ENCODE measurements at regions not wholly inside any gene's neighbourhood (a gene's known extent, or its start where the extent isn't known, plus 50 kb on each side); places are given as distances from the start of the nearest gene placed in this dataset.

DNA sequence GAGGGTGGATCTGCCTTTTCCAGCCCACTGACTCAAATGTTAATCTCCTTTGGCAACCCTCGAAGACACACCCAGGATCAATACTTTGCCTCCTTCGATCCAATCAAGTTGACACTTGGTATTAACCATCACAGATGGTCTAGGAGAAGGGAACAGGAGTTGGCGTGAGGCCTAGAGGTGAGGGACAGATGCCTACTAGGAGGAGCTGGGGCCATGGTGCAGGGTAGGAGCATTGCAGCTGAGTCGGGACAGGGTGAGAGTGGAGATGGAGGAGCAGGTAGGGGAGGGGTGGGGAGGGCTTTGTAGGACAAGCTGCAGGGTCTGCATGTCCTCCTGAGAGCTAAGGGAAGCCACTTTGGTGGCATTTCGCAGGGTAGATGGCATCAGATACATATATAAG is 140.0 kb downstream of the VAPA start:
- in situ Hi-C loops (cut with HindIII; ENCODE audit: low pct_ligation_motif_present, low pct_unique_long_range_greater_than_20kb, low sequenced_read_pairs), result no loop called here
- DNase-seq, result no peak

DNA sequence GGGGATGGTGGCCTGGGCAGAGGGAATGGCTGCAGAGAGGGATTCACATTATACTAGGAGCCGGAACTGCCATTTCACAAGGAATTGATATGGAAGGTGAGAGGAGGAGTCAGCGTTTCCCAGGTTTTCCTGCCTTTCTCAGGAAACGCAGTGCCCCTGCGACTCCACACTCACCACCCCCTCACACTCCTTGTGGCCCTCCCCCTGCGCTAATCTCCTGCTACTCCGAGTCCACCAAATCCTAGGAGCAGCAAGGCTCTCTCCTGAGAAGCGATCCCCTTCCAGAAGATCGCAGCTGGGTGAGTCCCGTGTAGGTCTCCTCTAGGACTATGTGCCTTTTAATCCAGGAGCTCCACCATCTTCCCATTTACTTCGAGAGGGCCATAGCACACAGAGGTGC is 140.6 kb downstream of the VAPA start:
- DNase-seq, result no peak
- in situ Hi-C loops (cut with HindIII; ENCODE audit: low pct_ligation_motif_present, low pct_unique_long_range_greater_than_20kb, low sequenced_read_pairs), result no loop called here

DNA sequence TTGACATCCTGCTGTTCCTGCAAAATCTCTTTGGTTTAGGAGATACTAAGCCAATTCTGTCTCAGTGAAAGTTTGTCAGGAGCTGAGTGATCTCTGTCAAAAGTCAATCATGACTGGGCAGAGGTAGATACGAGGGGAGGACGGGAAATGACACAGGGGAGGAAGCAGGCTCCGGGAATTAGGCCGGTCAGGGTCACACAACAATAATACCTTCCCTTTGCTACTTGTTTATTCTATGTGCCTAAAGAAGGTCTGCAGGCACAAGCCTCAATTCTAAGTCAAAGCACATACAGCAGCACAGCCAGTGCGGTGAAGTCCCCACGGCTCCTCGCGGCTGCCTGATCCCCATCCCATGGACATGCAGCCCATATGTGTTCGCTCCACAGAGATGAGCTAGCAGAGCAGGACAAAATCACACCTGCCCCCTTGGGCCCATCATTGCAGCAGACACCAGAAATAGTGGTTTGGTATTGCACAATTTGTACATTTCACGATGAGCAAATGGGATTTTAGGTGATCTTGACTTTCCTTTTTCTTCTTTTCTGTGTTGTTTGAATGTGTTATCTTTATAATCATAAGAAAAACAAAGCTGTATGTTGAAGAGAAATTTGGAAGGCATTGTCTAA is 141.4 kb downstream of the VAPA start:
- DNase-seq, result no peak
- in situ Hi-C loops (cut with HindIII; ENCODE audit: low pct_ligation_motif_present, low pct_unique_long_range_greater_than_20kb, low sequenced_read_pairs), result no loop called here

DNA sequence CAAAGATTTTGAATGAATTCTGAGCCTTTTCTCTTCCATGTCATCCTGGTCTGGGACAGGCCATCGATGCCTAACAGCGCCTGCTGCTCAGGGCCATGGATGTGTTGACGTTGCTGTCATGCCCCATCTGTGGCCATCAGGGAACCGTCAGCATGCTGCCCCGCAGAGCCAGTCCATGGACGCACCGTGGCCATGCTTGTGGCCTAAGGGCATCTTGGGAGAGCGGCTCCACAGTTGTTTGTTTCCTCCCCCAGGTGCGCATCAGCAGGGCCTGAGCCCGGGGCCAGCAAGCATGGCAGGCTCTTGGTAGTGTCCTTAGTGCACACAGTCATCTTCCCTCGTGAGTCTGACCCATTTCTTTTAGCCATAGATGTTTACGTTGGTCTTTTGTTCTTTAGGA is 142.7 kb downstream of the VAPA start:
- DNase-seq, result no peak
- in situ Hi-C loops (cut with HindIII; ENCODE audit: low pct_ligation_motif_present, low pct_unique_long_range_greater_than_20kb, low sequenced_read_pairs), result no loop called here

DNA sequence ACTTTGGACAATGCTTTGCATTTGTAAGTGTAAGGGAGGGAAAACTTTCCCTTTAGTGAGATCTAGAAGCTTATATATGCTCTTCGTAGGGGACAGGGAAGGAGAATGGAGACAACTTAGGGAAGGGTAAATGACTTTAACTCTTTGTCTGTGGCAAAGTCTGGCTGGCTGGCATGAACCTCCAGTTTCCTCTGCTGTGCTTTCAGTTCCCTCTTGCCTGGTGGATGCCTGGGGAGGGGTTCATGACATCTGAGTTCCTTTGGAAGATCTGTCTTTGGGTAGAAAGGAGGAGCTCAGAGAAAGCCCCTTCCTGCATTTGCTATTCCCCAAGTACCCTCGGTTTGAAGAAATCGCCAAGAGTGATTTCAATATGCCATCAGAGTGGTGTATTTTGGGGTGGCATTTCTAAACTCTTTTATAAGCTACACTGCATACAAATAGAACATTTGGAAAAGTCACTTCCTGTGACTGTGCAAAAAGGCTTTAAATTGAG is 143.6 kb downstream of the VAPA start:
- in situ Hi-C loops (cut with HindIII; ENCODE audit: low pct_ligation_motif_present, low pct_unique_long_range_greater_than_20kb, low sequenced_read_pairs), result no loop called here
- DNase-seq, result peak; percentile 34

DNA sequence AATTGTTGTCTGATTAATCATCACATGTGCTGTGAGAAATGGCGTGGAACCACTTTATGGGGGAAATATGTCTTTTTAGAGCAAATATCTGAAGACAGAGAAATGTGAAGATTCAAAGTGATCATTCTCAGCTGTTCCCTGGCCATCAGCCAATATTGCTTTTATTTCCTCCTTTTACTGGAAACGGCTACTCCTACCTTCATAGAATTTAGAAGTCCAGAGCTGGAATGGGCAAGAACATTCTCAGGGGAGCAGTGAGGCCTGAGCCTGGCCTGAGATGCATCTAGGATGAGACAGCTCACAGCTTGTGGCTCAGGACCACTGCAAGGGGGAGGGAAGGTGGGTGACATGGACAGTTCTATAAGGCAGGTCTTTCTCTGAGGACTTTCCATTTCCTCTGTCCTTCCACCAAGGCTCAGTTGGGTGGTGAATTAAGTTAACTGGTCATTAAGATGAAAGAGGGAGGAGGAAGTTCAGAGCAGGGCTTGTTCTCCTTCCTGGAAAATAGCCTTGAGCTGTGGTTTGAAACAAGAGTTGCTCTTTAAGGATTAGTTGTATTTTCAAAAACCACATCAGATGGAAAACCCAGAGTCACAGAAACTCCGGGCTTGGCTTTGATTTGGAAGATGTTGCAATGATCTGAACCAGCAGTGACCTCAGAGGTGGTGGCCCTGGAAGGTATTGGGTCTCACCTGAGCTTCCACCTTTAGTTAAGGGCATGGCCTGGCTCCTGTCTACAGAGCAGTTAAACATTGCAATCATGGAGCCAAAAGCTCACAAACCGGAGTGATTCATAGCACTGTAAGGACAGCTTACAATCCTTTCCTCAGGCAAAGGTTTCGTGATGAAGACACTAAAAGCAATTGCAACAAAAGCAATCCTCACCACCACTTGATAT is 144.3 kb downstream of the VAPA start:
- in situ Hi-C loops (cut with HindIII; ENCODE audit: low pct_ligation_motif_present, low pct_unique_long_range_greater_than_20kb, low sequenced_read_pairs), result no loop called here
- peak; percentile 2 for DNase-seq

DNA sequence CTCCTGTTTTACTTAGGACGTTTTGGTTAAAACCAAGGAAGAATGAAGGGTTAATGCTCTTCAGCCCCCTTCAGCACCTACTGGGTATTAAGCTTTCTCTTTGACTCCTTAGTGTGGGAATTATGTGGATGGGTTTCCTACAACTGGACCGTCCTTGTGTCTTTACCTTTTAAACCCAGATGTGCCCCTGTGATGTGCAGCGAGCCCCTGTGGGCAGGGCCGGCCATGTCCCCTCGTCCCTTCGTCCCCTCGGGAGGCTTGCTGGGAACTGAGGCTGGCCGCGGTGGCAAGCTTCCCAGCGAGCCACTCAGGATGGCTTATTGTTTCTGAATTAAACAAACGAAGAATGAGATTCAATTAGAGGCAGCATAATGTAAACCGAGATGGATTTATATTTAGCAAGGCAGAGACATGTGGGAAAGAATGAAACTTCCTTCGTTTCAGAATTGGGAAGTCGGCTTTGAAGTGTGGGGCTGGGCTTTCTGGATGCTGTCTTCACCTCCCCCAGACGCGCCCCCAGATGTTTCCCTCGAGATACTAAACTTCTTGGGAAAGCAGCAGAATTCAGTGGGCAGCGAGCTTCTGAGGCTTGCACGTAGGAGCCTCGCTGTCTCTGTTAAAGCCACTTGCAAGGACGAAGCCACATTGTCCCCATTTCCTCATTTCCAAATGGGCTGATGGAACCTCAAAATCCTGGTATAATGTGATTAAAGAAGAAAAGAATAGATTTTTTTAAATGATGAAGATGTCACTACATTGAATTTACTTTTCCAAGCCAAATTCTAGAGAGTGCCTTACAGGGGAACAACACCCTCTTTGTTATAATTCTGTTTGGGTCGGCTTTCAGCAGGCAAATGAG is 146.0 kb downstream of the VAPA start:
- in situ Hi-C loops (cut with HindIII; ENCODE audit: low pct_ligation_motif_present, low pct_unique_long_range_greater_than_20kb, low sequenced_read_pairs), result no loop called here
- no peak for DNase-seq

DNA sequence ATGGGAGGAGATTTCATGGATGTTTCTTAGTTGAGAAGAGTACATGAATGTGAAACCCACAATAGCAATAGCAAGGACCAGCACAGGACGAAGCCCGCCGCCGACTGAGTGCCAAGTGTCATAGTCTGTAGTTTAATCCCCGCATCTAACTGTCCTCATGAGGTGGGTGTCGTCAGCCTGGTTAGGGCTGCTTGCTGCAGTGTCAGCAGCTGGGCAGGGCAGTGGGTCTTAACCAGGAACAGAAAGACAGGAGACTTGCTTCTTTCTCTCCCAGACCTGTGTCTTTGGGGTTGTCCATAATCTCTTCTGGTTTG is 146.6 kb downstream of the VAPA start:
- in situ Hi-C loops (cut with HindIII; ENCODE audit: low pct_ligation_motif_present, low pct_unique_long_range_greater_than_20kb, low sequenced_read_pairs), result no loop called here
- DNase-seq, result no peak

DNA sequence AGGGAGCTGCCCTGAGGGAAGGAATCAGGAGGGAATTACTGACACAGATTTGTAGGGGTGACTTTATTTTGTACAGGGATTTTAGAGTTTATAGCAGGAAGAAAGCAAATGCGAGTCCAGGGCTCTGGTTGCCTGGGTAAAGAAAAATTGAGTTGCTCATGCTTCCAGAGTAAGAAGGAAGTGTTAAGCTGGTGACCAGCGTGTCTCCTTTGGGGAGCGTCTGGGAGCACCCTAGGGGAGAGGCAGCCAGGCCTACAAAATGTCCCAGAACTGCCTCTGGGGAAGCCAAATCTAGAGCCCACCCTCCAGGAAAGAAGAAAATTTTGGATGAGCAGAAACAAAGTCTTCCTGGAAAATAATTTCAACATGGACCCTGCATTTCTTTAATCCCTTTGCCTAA is 147.0 kb downstream of the VAPA start:
- in situ Hi-C loops (cut with HindIII; ENCODE audit: low pct_ligation_motif_present, low pct_unique_long_range_greater_than_20kb, low sequenced_read_pairs), result no loop called here
- no peak for DNase-seq

DNA sequence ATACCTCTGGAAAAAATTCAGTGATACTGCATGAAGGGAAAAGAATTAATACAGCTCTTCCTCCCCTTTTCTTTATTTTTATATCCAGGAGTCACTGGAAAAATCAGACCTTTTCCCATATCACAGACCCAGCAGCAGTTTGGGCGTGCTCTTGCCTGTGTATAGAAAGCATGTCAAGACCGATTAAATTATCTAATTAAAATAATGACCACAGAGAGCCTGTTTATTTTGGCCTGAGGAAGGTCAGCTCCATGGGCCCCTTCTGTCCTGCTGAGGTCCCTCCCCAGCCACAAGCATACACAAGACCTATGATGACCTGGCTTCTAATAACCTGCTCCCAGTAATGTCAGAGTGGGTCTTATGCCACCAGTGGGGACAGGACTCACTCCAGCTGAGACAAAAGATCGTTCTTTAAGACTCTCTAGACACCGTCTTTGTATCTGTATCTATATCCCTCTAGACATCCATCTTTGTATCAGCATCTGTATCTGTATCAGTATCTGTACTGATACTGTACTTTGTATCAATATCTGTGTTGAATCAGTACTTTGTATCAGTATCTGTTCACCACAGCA is 147.8 kb downstream of the VAPA start:
- DNase-seq, result no peak
- in situ Hi-C loops (cut with HindIII; ENCODE audit: low pct_ligation_motif_present, low pct_unique_long_range_greater_than_20kb, low sequenced_read_pairs), result no loop called here

DNA sequence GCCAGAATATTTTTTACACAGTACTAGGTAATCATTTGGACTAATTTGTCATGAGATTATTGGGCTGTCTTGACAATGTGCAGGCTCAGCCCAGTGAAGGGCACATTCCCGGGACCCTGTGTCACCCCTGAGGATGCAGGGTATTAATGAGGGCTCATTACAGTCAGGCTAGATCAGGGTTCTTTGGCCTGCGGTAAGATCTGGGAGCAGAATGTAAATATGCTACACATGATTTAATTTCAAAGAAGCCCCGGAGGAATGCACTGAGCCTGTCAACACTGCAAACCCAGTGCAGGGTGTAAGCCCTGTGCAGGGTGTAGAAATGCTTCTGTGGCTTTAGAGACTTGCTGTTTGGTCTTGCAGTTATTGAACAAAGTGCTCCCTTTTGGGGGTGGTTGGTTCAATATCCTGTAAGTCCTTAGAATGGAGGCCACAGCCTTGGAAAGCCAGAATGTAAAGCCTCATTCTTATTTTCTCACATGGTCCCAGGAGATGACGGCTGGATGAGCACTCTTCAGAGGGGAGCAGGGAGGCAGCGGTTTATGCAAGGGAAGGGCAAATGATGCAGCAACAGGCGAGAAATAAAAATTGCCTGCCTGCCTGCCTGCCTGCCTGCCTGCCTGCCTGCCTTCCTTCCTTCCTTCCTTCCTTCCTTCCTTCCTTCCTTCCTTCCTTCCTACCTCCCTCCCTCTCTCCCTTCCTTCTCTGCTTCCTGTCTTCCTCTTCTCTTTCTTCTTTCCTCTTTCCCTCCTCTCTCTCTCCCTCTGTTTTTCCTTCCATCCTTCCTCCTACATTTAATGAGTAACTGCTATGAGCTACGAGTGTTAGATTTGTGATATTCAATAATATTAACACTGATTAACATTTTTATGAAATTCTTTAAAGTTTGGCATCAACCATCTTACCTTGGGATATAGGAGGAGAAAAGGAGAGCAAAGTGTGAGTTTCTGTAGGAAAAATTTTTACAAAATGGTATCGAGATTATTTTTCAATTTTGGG is 148.8 kb downstream of the VAPA start:
- no peak for DNase-seq
- in situ Hi-C loops (cut with HindIII; ENCODE audit: low pct_ligation_motif_present, low pct_unique_long_range_greater_than_20kb, low sequenced_read_pairs), result no loop called here

DNA sequence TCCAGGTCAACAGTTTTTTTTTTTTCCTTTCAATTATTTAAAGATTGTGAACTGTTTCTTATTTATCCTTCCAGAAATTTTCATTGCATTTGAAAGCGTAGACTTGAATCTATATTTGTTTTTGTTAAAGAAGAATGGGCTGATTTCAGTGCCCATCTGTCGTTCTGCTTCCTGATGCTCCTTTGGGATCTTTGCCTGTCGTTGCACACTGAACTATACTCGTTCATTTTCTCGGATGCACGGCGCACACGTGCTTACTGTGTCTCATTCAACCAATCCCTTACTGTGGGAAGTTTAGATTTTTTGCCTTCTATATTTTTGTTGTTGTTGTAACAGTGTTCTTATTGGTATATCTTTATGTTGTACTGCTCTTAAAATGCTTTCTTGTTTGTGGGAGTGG is 149.7 kb downstream of the VAPA start:
- DNase-seq, result no peak

DNA sequence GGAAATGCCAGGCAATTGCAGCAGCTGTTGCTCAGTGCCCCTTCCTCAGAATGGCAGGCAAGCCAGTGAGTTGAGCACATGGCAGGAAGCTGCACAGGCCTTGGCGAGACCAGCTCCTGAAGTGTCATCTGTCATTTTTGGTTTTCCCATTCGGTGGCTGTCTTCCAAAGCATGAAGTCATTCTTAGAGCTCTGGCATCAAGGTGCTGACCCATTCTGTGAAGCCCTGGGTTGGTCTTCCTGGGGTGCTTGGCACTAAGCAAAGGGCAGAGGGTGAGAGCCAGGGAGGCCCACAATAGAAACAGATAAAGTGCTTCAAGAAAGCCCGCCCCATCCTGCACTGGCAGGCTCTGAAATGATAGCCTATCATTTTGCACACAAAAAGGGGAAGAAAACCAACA is 150.5 kb downstream of the VAPA start:
- no peak for DNase-seq
- in situ Hi-C loops (cut with HindIII; ENCODE audit: low pct_ligation_motif_present, low pct_unique_long_range_greater_than_20kb, low sequenced_read_pairs), result no loop called here

More for the DNA sequence above, 149.7 kb downstream of the VAPA start:
- in situ Hi-C loops (cut with HindIII; ENCODE audit: low pct_ligation_motif_present, low pct_unique_long_range_greater_than_20kb, low sequenced_read_pairs), result no loop called here

DNA sequence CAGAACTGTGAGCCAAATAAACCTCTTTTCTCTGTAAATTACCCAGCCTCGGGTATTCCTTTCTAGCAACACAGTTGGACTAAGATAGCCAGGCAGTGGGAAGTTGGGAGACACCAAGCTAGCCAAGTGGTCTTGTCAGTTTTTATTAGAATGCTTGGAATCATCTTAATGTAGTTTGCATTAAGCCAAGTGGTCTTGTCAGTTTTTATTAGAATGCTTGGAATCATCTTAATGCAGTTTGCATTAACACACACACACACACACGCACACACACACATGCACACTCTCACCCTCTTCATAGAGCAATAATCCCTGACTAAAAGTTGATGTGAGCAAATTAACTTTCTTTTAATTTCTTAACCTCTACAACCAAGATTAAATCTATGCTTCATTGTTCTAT is 151.5 kb downstream of the VAPA start:
- DNase-seq, result no peak
- in situ Hi-C loops (cut with HindIII; ENCODE audit: low pct_ligation_motif_present, low pct_unique_long_range_greater_than_20kb, low sequenced_read_pairs), result no loop called here

DNA sequence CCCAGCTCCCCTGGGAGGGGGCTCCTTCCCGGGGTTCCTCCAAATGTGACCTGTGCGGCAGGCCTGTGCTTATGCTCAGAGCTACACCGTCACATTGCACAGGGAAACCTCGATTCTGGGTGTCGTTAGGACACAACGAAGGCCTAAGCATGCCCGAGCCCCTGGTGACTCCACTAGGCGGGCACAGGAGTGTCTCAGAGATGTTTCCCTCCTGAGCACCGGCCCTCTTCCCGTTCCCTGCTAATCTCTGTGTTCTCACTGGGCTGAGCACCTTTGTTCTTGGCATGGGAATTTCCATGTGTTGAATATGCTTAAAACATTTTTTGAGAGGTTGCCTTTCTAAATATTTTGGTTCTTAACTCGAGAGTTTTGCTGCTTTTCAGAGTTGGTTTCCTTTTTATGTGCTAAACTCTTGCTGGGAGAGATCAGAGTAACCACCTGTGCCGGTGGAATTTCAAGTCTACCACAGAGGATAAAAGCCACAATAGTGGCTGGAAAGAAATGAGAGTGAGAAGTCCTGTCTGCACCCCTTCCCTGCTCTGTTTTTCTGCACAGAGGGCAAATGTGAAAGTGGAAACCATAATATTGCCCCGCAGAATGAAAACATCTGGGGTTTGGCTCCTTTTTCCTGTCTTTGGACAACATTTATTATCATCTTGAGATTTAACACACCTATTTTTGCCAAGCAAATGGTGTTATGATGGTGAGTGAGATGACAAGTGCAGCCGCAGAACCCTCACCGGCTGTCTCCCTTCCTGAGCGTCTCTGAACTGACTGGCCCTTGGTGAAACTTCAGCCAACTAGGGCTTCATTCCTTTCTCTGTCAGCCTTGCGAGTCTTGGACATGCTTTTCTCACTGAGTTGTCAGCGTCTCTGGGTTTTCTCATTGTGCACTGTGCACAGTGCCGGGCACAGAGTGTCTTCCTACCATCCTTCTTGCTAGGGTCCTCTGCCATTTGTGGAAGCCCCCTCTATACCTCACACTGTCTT is 154.1 kb downstream of the VAPA start:
- DNase-seq, result no peak
- in situ Hi-C loops (cut with HindIII; ENCODE audit: low pct_ligation_motif_present, low pct_unique_long_range_greater_than_20kb, low sequenced_read_pairs), result no loop called here

DNA sequence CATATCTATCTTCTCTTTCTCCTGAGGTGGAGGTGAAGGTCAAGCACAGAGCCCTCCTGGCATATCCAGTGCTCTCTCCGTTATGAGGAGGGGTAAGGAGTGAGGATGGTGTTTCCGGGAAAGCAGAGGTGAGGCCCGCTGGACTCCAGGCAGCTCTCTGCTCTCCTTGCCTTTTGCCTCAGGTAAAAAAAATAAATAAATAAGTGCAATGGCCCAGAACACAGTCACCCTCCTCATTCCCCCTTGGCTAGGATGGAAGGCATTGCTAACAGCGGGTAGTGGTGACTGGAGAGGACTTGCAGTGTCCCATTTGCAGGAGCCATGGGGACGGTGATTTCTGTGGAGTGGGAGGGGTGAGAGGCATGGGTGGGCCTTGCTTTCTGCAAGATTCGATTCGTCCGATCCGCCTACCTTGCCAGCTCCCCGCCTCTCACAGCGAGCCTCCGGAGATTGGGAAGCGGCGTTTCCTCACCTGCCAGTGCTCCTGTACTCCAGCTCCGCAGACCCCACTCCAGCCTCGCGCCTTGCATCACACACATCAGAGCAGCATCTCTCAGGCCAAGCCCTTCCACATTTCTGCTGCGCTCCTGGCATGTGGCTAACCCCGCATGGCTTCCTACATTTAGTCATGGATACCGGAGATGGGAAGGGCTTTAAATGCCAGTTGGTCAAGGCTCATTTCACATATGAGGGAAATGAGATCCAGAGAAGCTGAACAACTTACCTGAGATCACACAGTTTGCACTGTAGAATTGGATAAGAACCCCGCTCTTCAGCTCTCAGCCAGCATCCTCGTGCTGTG is 155.2 kb downstream of the VAPA start:
- DNase-seq, result no peak
- in situ Hi-C loops (cut with HindIII; ENCODE audit: low pct_ligation_motif_present, low pct_unique_long_range_greater_than_20kb, low sequenced_read_pairs), result no loop called here

Data from ACHN (cell line).